GM12892 (cell line): ENCODE measurements at regions not wholly inside any gene's neighbourhood (a gene's known extent, or its start where the extent isn't known, plus 50 kb on each side); places are given as distances from the start of the nearest gene placed in this dataset.
"Not testable (repeated sequence)": the region's sequence is repeated elsewhere in the genome, so short reads cannot be mapped to it uniquely, and the experiment has no call there.

ENCODE experiments used
- DNase-seq: peaks from one replicate; pipeline ENCODE4 v3.0.0; 2011; ENCODE audit not compliant: insufficient read length
- FAIRE-seq: peaks from 2 replicates; lab custom pipeline; 2011; peaks lifted over from hg19 to GRCh38; lab: Jason Lieb, UNC
- POLR2A ChIP-seq: IDR thresholded peaks from 2 replicates; pipeline ENCODE4 v1.6.1; 2011; ENCODE audit warnings: low read depth, low read length, control low read depth
- POLR2AphosphoS5 ChIP-seq: IDR thresholded peaks from 2 replicates; pipeline ENCODE4 v1.6.1; 2011; ENCODE audit warnings: low read depth, low read length, control low read depth
- TAF1 ChIP-seq: IDR thresholded peaks from 2 replicates; pipeline ENCODE4 v1.6.1; 2011; ENCODE audit warnings: low read depth, mild to moderate bottlenecking, control low read depth, low read length, borderline replicate concordance

- no peak for TF ChIP-seq POLR2AphosphoS5
- TF ChIP-seq POLR2A = no peak
- DNase-seq (no peak), FAIRE-seq (no peak)
These were observed 441.1 kb downstream of the POM121L12 start for GRCh38 chr7:53476566-53476965.

GRCh38 chr7:53485354-53485753 lies 449.9 kb downstream of the POM121L12 start:
- TF ChIP-seq POLR2AphosphoS5 = no peak
- TF ChIP-seq TAF1 = no peak
- TF ChIP-seq POLR2A = no peak
- DNase-seq = no peak
- no peak for FAIRE-seq

DNA sequence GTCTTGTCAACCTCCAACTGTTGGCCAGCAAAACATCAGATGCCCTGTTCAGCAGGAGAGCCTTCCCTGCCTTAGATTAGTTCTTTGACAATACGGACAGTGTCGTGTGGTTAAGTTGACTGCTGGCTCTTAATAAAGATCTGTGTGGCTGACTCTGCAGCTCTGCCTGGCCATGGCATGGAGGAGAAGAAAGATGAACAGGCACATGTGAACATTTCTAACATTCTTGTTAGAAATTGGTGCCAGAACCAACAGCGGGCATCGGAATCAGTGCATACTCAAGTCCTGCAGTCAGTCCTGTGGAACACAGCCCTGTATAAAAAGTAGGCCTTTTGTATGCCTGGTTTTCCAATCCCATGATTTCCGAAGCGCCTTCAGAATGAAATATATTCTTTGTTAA lies 455.6 kb downstream of the POM121L12 start:
- DNase-seq (no peak), FAIRE-seq (no peak)
- TF ChIP-seq POLR2A (no peak), TAF1 (no peak)

- DNase-seq, FAIRE-seq: not testable (repeated sequence)
These were observed 459.7 kb downstream of the POM121L12 start for GRCh38 chr7:53495181-53495580.

DNA sequence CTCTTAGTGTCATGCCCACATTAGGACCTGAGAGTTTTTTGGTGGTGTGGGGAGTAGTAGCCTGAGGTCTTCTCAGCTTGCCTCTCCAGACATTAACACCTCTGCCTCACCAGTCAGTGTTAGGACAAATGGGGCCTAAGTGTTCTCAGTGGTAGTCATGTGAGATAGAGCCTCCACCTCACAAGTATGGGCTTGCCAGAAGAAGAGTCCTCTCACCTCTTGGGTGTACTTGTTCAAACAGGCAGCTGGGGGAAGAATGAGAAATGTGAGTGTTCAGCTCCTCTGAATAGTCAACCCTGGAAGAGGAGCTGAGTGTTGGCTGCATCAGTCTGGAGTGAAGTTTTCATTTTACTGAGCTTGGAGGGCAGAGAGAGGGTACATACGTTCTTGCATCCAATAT lies 464.6 kb downstream of the POM121L12 start:
- DNase-seq = no peak
- FAIRE-seq = no peak
- TF ChIP-seq TAF1 (no peak), POLR2AphosphoS5 (no peak), POLR2A (no peak)

DNA sequence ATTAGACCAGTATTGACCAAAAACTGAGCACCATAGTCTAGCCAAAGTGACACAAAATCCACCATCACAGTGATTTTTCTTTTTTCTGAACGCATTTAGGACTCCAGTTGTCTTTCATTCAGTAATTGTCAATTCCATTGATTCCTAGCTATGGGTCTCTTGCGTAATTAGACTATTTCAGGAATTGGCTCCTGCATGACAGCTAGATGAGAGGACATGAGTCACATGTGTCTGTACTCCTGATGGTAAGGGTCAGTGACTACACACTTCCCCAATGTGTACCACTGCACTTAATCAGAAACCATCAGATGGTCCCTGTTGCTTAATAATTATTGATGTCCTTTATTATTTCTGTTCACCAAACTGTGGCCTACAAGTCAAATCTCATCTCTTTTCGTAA lies 469.5 kb downstream of the POM121L12 start:
- TF ChIP-seq TAF1 (no peak), POLR2AphosphoS5 (no peak), POLR2A (no peak)
- no peak for FAIRE-seq
- DNase-seq = no peak

DNA sequence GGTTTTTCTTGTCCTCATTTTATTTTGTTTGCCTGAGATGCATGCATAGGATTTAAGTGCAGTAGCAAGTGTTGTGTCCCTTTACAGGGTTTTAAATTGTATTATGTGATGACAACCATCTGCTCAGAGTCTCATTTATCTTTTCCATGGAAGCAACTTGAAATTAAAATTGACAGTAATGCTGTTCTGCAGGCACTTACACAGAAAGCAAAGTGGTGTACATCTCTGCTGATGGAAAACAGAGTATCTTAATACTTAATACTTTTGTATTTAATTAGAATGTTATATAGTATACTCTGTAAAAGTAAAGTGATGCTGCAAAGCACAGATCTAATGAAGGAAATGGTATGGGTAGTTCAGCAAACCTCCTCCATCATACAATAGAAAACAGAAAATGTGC lies 482.9 kb downstream of the POM121L12 start:
- TF ChIP-seq POLR2A (no peak), TAF1 (no peak), POLR2AphosphoS5 (no peak)
- FAIRE-seq (no peak), DNase-seq (no peak)

DNA sequence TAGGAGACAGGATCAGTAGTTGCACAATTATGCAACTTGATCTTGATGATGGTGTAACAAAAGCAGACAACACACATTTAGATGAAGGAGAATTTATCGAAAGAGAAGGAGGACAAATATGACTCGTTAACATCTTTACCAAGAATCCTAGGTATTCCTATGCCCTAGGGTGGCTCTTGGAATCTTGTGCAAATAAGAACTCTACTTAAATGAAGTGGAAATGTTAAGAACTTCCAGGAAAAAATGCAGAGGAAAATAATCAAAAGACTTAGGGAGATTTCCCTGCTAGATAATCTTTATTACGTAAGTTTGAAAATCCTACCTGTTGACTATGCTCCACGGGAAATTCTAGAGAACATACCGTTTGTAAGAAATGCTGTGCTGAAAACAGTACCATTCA lies 485.4 kb downstream of the POM121L12 start:
- TF ChIP-seq POLR2AphosphoS5 (no peak), POLR2A (no peak), TAF1 (no peak)
- no peak for FAIRE-seq

GRCh38 chr7:53521638-53522184 lies 486.3 kb downstream of the POM121L12 start:
- TF ChIP-seq POLR2A (no peak), TAF1 (no peak), POLR2AphosphoS5 (no peak)
- DNase-seq (no peak), FAIRE-seq (no peak)

More for the DNA sequence above, 485.4 kb downstream of the POM121L12 start:
- no peak for DNase-seq

DNA sequence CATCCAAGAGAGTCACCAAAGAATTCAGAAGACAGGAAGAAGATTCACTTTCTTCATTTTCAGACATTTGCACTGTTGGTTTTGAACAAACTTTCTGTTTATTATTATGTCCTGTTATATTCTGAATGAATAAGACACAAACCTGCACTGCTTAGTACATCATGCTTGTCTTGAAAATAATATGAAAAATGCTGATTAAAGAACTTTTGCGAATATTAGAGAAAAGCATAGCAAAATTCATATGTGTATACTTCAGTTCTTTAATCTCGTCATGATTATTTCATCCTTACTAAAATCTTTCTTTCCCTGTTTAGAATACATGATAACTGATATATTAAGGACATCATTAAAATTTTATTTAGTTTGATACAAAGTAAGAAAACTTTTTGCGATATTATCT lies 504.1 kb downstream of the POM121L12 start:
- TF ChIP-seq POLR2AphosphoS5 (no peak), POLR2A (no peak), TAF1 (no peak)
- FAIRE-seq (no peak), DNase-seq (no peak)

DNA sequence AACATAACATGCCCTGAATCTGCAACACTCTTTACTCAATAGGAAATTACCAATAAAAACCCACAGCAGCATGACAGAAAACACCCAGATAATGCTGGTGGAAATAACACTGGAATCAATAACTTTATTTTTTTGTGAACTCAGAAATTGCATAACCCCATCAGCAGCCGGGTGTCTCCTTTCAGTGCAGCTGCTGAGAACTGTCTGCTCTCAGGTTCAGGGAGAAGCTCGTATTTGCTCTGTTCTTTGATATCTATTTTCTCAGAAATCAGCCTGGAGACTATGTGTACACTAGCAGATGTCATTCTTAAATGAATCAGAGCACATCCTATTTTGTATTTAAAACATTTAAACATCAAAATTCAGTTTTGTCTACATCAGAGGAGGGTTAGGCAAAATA lies 506.0 kb downstream of the POM121L12 start:
- DNase-seq = no peak

DNA sequence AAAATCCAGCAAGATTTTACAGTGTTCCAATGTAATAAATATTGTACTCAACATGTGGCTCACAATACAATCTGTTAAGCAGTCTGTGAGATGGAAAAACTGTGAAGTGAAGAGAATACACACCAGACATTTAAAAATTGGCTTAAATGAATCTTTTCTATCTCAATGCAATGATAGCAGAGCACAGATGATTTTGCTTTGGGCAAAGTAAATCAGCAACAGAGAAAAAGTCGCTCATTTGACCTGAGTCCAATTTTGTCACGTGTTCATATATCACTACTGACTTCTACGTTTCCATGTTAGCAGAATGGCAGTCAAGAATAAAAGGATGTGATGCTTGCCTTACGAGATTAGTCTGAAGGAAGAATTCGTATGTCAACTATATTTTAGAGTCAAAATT lies 506.7 kb downstream of the POM121L12 start:
- DNase-seq = no peak
- no peak for TF ChIP-seq TAF1
- no peak for TF ChIP-seq POLR2AphosphoS5
- no peak for TF ChIP-seq POLR2A
- FAIRE-seq = no peak

More for the DNA sequence above, 506.0 kb downstream of the POM121L12 start:
- no peak for FAIRE-seq
- TF ChIP-seq POLR2AphosphoS5 (no peak), TAF1 (no peak), POLR2A (no peak)
